Neural cell (in vitro differentiated cells): ENCODE measurements at regions not wholly inside any gene's neighbourhood (a gene's known extent, or its start where the extent isn't known, plus 50 kb on each side); places are given as distances from the start of the nearest gene placed in this dataset.

Experiments
- POLR2AphosphoS5 ChIP-seq: IDR thresholded peaks from 2 replicates; pipeline ENCODE4 v1.6.1; 2012
- RAD21 ChIP-seq: fragments of 450-650 bp; conservative IDR thresholded peaks from 2 replicates; pipeline ENCODE4 v1.6.1; 2014; ENCODE audit warnings: antibody characterized with exemption, mild to moderate bottlenecking, moderate library complexity
- TF ChIP-seq, protein P1 (sequence below): fragments of 450-650 bp; IDR thresholded peaks from 2 replicates; pipeline ENCODE4 v1.5.1; 2014; ENCODE audit warnings: antibody characterized with exemption, mild to moderate bottlenecking, moderate library complexity; ENCODE audit not compliant: poor library complexity, severe bottlenecking

DNA sequence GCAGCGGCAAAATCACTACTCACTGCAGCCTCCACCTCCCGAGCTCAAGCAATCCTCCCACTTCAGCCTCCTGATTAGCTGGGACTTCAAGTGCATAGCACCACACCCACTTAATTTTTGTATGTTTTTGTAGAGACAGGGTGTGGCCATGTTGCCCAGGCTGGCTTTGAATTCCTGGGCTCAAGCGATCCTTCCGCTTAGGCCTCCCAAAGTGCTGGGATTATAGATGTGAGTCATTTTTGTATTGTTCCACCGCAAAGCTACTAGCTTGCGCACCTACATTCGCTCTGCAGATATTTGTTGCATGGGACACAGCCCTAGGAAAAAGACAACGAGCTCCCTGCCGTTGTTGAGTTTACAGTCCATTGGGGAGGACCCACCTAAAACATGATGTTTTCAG, 173.5 kb upstream of the AGAP1 start:
- TF ChIP-seq, protein P1, sequence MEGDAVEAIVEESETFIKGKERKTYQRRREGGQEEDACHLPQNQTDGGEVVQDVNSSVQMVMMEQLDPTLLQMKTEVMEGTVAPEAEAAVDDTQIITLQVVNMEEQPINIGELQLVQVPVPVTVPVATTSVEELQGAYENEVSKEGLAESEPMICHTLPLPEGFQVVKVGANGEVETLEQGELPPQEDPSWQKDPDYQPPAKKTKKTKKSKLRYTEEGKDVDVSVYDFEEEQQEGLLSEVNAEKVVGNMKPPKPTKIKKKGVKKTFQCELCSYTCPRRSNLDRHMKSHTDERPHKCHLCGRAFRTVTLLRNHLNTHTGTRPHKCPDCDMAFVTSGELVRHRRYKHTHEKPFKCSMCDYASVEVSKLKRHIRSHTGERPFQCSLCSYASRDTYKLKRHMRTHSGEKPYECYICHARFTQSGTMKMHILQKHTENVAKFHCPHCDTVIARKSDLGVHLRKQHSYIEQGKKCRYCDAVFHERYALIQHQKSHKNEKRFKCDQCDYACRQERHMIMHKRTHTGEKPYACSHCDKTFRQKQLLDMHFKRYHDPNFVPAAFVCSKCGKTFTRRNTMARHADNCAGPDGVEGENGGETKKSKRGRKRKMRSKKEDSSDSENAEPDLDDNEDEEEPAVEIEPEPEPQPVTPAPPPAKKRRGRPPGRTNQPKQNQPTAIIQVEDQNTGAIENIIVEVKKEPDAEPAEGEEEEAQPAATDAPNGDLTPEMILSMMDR: no peak
- no peak for TF ChIP-seq POLR2AphosphoS5
- TF ChIP-seq RAD21: no peak
